PC-9 (cell line): ENCODE measurements at regions not wholly inside any gene's neighbourhood (a gene's known extent, or its start where the extent isn't known, plus 50 kb on each side); places are given as distances from the start of the nearest gene placed in this dataset.

Experiments
- CTCF ChIP-seq: fragments of 200-600 bp; sonication (generic); conservative IDR thresholded peaks from 2 replicates; pipeline ENCODE4 v1.6.1; 2017; ENCODE audit warnings: mixed run types, antibody characterized with exemption, mild to moderate bottlenecking, moderate library complexity
- EZH2 ChIP-seq: fragments of 200-600 bp; sonication (generic); IDR thresholded peaks from 2 replicates; pipeline ENCODE4 v1.8.0; 2017; ENCODE audit warnings: antibody characterized with exemption, low read depth

GRCh38 chr3:70393881-70394612 lies 81.6 kb upstream of the MDFIC2 start:
- TF ChIP-seq EZH2 (no peak), CTCF (no peak)
